Fibroblast of lung (primary cell): ENCODE measurements at regions not wholly inside any gene's neighbourhood (a gene's known extent, or its start where the extent isn't known, plus 50 kb on each side); places are given as distances from the start of the nearest gene placed in this dataset.
A peak's percentile ranks its signal among the peaks of the same experiment; 100 is the strongest.

ENCODE experiments used
- DNase-seq, 2 donors: peaks; one replicate each; pipeline versions ENCODE4 v3.0.0 to v3.0.0-alpha.2; 2010; ENCODE audit warnings: low read depth in 2 of 2
- H2AFZ ChIP-seq: 2 replicates; pipeline ENCODE4 v1.5.1; 2012; ENCODE audit warnings: low read length, control low read depth, inconsistent platforms
- H3K27ac ChIP-seq: 2 replicates; pipeline ENCODE4 v1.5.1; 2011; ENCODE audit warnings: low read length, control low read depth; ENCODE audit not compliant: insufficient read depth
- H3K27me3 ChIP-seq: 2 replicates; pipeline ENCODE4 v1.5.1; 2011; ENCODE audit warnings: mild to moderate bottlenecking, low read length; ENCODE audit not compliant: control insufficient read depth, insufficient read depth
- H3K36me3 ChIP-seq: 2 replicates; pipeline ENCODE4 v1.5.1; 2011; ENCODE audit warnings: low read length; ENCODE audit not compliant: control insufficient read depth, insufficient read depth
- H3K4me1 ChIP-seq: 2 replicates; pipeline ENCODE4 v1.5.1; 2011; ENCODE audit warnings: low read length; ENCODE audit not compliant: control insufficient read depth, insufficient read depth; ENCODE audit errors: extremely low read depth
- H3K4me2 ChIP-seq: 2 replicates; pipeline ENCODE4 v1.5.1; 2011; ENCODE audit warnings: low read length, control low read depth; ENCODE audit not compliant: insufficient read depth; ENCODE audit errors: extremely low read depth
- H3K4me3 ChIP-seq, 4 experiments: fragments of 200-600 bp in 1 of 4; sonication (generic) in 1 of 4; replicated peaks in 1 of 4; 2 replicates each; pipeline ENCODE4 v1.5.1; 2011 to 2016; ENCODE audit warnings: low read length in 4 of 4, low read depth in 3 of 4, mild to moderate bottlenecking in 3 of 4, control low read depth in 2 of 4, inconsistent platforms in 1 of 4, mixed read lengths in 1 of 4; ENCODE audit not compliant: insufficient read depth in 1 of 4; ENCODE audit errors: control extremely low read depth in 1 of 4
- H3K79me2 ChIP-seq: 2 replicates; pipeline ENCODE4 v1.5.1; 2012; ENCODE audit warnings: mild to moderate bottlenecking, low read length, inconsistent platforms; ENCODE audit not compliant: control insufficient read depth, insufficient read depth
- H3K9ac ChIP-seq: 2 replicates; pipeline ENCODE4 v1.5.1; 2011; ENCODE audit warnings: mild to moderate bottlenecking, low read length, control low read depth; ENCODE audit not compliant: insufficient read depth
- H3K9me3 ChIP-seq: 2 replicates; pipeline ENCODE4 v1.5.1; 2012; ENCODE audit warnings: low read depth, low read length; ENCODE audit not compliant: control insufficient read depth, insufficient read depth
- H4K20me1 ChIP-seq: 2 replicates; pipeline ENCODE4 v1.5.1; 2011; ENCODE audit warnings: low read length; ENCODE audit not compliant: control insufficient read depth, insufficient read depth; ENCODE audit errors: extremely low read depth
- EZH2 ChIP-seq: IDR thresholded peaks from 2 replicates; pipeline ENCODE4 v1.5.1; 2012; ENCODE audit warnings: low read length, control low read depth, mild to moderate bottlenecking; ENCODE audit errors: missing control alignments
- TF ChIP-seq, protein P1 (sequence below), 2 donors: IDR thresholded peaks in 1 of 2; conservative IDR thresholded peaks in 1 of 2; 1 replicate in 1 of 2; 2 replicates in 1 of 2; pipeline ENCODE4 v1.5.1; 2011 to 2012; ENCODE audit warnings: low read length in 2 of 2, control low read depth in 1 of 2, inconsistent platforms in 1 of 2, low read depth in 1 of 2, mild to moderate bottlenecking in 1 of 2

DNA sequence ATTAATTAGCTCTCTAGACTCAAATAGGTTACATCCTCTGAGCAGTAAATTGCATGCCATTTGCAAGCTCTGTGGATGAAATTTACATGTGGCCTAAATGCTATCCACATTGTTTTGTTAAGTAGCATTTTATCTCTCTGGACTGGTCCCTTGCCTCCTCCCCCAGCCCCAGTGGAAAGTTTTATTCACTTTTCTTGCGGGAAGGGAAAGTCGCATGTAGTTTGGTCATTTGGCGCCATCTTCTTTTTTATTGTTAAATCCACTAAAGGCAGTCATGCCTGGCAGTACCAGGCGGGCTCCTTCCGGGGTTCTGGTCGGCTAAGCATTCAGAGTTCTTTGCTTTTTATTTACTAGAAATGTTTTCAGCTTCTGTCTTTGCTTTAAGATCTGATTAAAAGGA is 188.7 kb downstream of the TM9SF2 start:
- DNase-seq: no peak
- Histone ChIP-seq H2AFZ (no peak overlapping the region), H3K27me3 (no peaks in the 10 kb centered on the region), H3K27ac (no peak overlapping the region), H4K20me1 (no peaks in the 10 kb centered on the region), H3K4me2 (no peak overlapping the region), H3K4me3 (no peak overlapping the region), H3K9me3 (no peaks in the 10 kb centered on the region), H3K79me2 (no peaks in the 10 kb centered on the region), H3K36me3 (no peaks in the 10 kb centered on the region), H3K9ac (no peak overlapping the region), H3K4me1 (no peaks in the 10 kb centered on the region)
- TF ChIP-seq, protein P1, sequence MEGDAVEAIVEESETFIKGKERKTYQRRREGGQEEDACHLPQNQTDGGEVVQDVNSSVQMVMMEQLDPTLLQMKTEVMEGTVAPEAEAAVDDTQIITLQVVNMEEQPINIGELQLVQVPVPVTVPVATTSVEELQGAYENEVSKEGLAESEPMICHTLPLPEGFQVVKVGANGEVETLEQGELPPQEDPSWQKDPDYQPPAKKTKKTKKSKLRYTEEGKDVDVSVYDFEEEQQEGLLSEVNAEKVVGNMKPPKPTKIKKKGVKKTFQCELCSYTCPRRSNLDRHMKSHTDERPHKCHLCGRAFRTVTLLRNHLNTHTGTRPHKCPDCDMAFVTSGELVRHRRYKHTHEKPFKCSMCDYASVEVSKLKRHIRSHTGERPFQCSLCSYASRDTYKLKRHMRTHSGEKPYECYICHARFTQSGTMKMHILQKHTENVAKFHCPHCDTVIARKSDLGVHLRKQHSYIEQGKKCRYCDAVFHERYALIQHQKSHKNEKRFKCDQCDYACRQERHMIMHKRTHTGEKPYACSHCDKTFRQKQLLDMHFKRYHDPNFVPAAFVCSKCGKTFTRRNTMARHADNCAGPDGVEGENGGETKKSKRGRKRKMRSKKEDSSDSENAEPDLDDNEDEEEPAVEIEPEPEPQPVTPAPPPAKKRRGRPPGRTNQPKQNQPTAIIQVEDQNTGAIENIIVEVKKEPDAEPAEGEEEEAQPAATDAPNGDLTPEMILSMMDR (conservative IDR thresholded peaks at IDR 0.05 in 1 of 2, IDR thresholded peaks at IDR 0.05 in 1 of 2; ENCODE audit: low read depth in 1 of 2, low read length in 2 of 2): no peak
- TF ChIP-seq EZH2: no peak

DNA sequence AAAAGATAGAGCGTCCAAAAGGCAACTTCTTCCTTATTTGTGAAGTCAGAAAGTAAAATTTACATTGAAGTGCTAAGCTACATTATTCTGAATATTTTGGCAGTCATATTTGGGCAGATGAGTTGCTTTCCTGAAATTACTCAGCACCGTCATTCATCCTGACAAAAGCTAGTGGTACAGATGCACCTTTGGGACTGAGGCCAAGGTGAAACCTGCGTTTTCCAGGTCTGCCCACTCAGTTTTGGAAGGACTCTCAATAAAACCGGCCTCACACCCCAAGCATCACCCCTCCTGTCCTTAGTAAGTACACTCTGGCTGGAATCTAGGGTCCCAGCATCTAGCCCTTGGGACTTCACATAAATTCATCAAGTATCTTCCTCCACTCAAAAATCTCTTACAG is 187.5 kb downstream of the TM9SF2 start:
- TF ChIP-seq, protein P1 (conservative IDR thresholded peaks at IDR 0.05 in 1 of 2, IDR thresholded peaks at IDR 0.05 in 1 of 2; ENCODE audit: low read depth in 1 of 2, low read length in 2 of 2): no peak
- TF ChIP-seq EZH2: no peak
- no peaks in the 10 kb centered on the region for H3K36me3 ChIP-seq
- no peaks in the 10 kb centered on the region for H3K79me2 ChIP-seq
- no peak overlapping the region for H3K27ac ChIP-seq
- H2AFZ ChIP-seq: no peak overlapping the region
- H3K9me3 ChIP-seq: no peaks in the 10 kb centered on the region
- H4K20me1 ChIP-seq: no peaks in the 10 kb centered on the region
- H3K4me3 ChIP-seq: no peak overlapping the region
- no peak overlapping the region for H3K4me2 ChIP-seq
- no peak overlapping the region for H3K9ac ChIP-seq
- DNase-seq: no peak
- no peaks in the 10 kb centered on the region for H3K4me1 ChIP-seq
- no peaks in the 10 kb centered on the region for H3K27me3 ChIP-seq

DNA sequence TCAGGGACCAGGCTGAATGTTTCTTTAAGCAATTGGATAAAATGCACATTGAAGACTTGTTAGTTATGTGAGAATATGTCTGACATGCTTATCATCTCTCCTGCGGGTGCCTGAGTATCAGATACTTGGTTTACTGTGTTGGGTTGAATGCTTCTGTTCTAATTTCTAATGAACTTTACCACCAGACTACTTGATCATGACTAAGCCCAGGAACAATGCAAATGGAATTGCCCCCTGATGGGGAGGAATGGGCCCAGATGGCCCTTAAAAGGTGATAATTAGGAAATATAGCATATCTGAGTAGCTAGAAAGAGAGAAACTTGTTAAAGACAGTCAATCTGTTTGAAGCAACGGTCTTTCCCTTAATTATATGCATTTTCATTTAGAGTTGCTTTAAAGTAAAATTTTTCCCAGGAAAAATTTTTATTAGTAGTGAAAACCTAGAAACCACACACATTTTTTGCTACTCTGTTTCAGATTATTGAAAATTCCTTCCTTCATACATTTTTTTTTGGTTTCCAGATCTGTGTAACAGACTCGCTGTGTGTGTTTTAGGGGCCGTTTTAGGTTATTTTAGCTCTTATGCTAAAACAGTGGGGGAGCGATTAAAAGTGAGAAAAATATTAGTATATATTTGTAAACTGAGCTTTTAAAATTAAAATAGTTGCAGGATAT is 186.6 kb downstream of the TM9SF2 start:
- no peaks in the 10 kb centered on the region for H3K4me1 ChIP-seq
- H3K27me3 ChIP-seq: no peaks in the 10 kb centered on the region
- H2AFZ ChIP-seq: no peak overlapping the region
- peak in 1 of 2 donors; percentile 70 for DNase-seq
- no peak overlapping the region for H3K9ac ChIP-seq
- no peaks in the 10 kb centered on the region for H3K79me2 ChIP-seq
- H3K4me3 ChIP-seq: no peak overlapping the region
- no peak overlapping the region for H3K4me2 ChIP-seq
- H4K20me1 ChIP-seq: no peaks in the 10 kb centered on the region
- H3K36me3 ChIP-seq: no peaks in the 10 kb centered on the region
- TF ChIP-seq, protein P1 (conservative IDR thresholded peaks at IDR 0.05 in 1 of 2, IDR thresholded peaks at IDR 0.05 in 1 of 2; ENCODE audit: low read depth in 1 of 2, low read length in 2 of 2): no peak
- no peak for TF ChIP-seq EZH2
- no peaks in the 10 kb centered on the region for H3K9me3 ChIP-seq
- no peak overlapping the region for H3K27ac ChIP-seq
